Hepatocyte (in vitro differentiated cells): ENCODE measurements at regions not wholly inside any gene's neighbourhood (a gene's known extent, or its start where the extent isn't known, plus 50 kb on each side); places are given as distances from the start of the nearest gene placed in this dataset.

Source experiments
- DNase-seq: peaks from one replicate; pipeline ENCODE4 v3.0.0-alpha.2; 2016; ENCODE audit warnings: low spot score
- H2AFZ ChIP-seq: fragments of 200-600 bp; sonication (generic); 2 replicates; pipeline ENCODE4 v1.6.0; 2016; ENCODE audit warnings: antibody characterized with exemption, mild to moderate bottlenecking
- H3K27ac ChIP-seq: fragments of 200-600 bp; sonication (generic); 2 replicates; pipeline ENCODE4 v1.5.1; 2016; ENCODE audit warnings: mild to moderate bottlenecking
- H3K27me3 ChIP-seq: fragments of 200-600 bp; sonication (generic); 2 replicates; pipeline ENCODE4 v1.6.1; 2016
- H3K36me3 ChIP-seq: fragments of 200-600 bp; sonication (generic); replicated peaks from 2 replicates; pipeline ENCODE4 v1.5.1; 2016; ENCODE audit warnings: low read depth; ENCODE audit not compliant: insufficient read depth
- H3K4me1 ChIP-seq: fragments of 200-600 bp; sonication (generic); 2 replicates; pipeline ENCODE4 v1.5.1; 2016; ENCODE audit warnings: mild to moderate bottlenecking, moderate library complexity; ENCODE audit not compliant: insufficient read depth
- H3K4me2 ChIP-seq: fragments of 200-600 bp; sonication (generic); 2 replicates; pipeline ENCODE4 v1.6.0; 2016
- H3K4me3 ChIP-seq: fragments of 200-600 bp; sonication (generic); 2 replicates; pipeline ENCODE4 v1.5.1; 2016; ENCODE audit warnings: mild to moderate bottlenecking
- H3K79me2 ChIP-seq: fragments of 200-600 bp; sonication (generic); 2 replicates; pipeline ENCODE4 v1.6.0; 2017; ENCODE audit warnings: mild to moderate bottlenecking
- H3K9me2 ChIP-seq: fragments of 200-600 bp; sonication (generic); replicated peaks from 2 replicates; pipeline ENCODE4 v1.6.0; 2017; ENCODE audit warnings: mild to moderate bottlenecking; ENCODE audit not compliant: insufficient read depth
- H3K9me3 ChIP-seq: fragments of 200-600 bp; sonication (generic); 2 replicates; pipeline ENCODE4 v1.5.1; 2016; ENCODE audit warnings: low read depth, mild to moderate bottlenecking
- H4K20me1 ChIP-seq: fragments of 200-600 bp; sonication (generic); 2 replicates; pipeline ENCODE4 v1.6.0; 2016; ENCODE audit warnings: mild to moderate bottlenecking; ENCODE audit not compliant: insufficient read depth, poor library complexity, severe bottlenecking
- EZH2 ChIP-seq: fragments of 200-600 bp; sonication (generic); IDR thresholded peaks from 2 replicates; pipeline ENCODE4 v1.6.1; 2016; ENCODE audit warnings: antibody characterized with exemption, mild to moderate bottlenecking, borderline replicate concordance
- EZH2phosphoT487 ChIP-seq: fragments of 200-600 bp; sonication (generic); IDR thresholded peaks from one replicate; pipeline ENCODE4 v1.6.1; 2018; ENCODE audit warnings: antibody characterized with exemption, mild to moderate bottlenecking, low read depth, moderate library complexity; ENCODE audit not compliant: unreplicated experiment, severe bottlenecking
- WGBS: methylation state at CpG from one replicate; pipeline ENCODE4 v1.1.6; 2016; ENCODE audit warnings: low lambda C conversion rate; ENCODE audit errors: missing lambda C conversion rate; 5-methylcytosine and 5-hydroxymethylcytosine counted together
- TF ChIP-seq, protein P1 (sequence below): fragments of 200-600 bp; sonication (generic); IDR thresholded peaks from 2 replicates; pipeline ENCODE4 v1.5.1; 2016; ENCODE audit warnings: antibody characterized with exemption, mild to moderate bottlenecking; ENCODE audit not compliant: poor library complexity

DNA sequence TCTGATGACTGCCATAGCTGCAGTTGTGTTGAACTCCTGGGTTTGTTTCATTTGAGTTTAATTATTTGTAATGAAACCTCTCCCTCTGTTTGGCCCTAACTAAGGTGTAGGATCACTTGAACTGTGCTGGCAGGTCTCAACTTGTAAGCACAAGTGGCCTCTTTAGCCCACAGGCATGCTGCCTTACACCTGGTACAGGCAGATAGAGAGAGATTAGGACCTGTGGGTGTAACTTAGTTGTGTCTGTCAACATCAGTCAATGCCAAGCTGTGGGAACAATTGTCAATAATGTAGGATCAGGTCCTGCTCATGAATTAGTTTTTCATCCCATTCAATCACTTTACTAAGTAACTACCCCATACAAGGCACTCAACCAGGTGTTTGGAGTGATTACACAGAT is 263.0 kb upstream of the G2E3 start:
- Histone ChIP-seq H3K36me3 (no peaks in the 10 kb centered on the region), H4K20me1 (no peaks in the 10 kb centered on the region), H3K27me3 (no peaks in the 10 kb centered on the region), H2AFZ (no peak overlapping the region), H3K4me3 (no peak overlapping the region), H3K4me1 (no peaks in the 10 kb centered on the region), H3K79me2 (no peaks in the 10 kb centered on the region), H3K4me2 (no peak overlapping the region), H3K27ac (no peak overlapping the region), H3K9me2 (no peaks in the 10 kb centered on the region), H3K9me3 (no peaks in the 10 kb centered on the region)
- TF ChIP-seq, protein P1, sequence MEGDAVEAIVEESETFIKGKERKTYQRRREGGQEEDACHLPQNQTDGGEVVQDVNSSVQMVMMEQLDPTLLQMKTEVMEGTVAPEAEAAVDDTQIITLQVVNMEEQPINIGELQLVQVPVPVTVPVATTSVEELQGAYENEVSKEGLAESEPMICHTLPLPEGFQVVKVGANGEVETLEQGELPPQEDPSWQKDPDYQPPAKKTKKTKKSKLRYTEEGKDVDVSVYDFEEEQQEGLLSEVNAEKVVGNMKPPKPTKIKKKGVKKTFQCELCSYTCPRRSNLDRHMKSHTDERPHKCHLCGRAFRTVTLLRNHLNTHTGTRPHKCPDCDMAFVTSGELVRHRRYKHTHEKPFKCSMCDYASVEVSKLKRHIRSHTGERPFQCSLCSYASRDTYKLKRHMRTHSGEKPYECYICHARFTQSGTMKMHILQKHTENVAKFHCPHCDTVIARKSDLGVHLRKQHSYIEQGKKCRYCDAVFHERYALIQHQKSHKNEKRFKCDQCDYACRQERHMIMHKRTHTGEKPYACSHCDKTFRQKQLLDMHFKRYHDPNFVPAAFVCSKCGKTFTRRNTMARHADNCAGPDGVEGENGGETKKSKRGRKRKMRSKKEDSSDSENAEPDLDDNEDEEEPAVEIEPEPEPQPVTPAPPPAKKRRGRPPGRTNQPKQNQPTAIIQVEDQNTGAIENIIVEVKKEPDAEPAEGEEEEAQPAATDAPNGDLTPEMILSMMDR = no peak
- TF ChIP-seq EZH2phosphoT487 (no peak), EZH2 (no peak)
- no peak for DNase-seq

DNA sequence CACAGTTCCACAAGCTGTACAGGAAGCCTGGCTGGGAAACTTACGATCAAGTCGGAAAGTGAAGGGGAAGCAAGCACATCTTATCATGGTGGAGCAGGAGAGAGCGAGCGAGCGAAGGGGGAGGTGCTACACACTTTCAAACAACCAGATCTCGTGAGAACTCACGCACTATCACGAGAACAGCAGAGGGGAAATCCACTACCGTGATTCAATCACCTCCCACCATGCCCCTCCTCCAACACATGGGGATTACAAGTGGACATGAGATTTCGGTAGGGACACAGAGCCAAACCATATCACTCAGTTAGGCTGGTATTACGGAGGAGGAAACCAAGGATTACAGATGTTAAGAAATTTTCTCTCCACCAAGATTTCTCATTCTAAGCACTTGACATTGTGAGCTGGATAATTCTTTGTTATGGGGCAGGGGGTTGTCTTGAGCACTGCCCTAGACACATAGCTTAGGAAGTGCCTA is 262.0 kb upstream of the G2E3 start:
- no peaks in the 10 kb centered on the region for H4K20me1 ChIP-seq
- no peaks in the 10 kb centered on the region for H3K9me2 ChIP-seq
- H3K79me2 ChIP-seq = no peaks in the 10 kb centered on the region
- H3K27me3 ChIP-seq = no peaks in the 10 kb centered on the region
- no peak overlapping the region for H3K27ac ChIP-seq
- no peak overlapping the region for H3K4me2 ChIP-seq
- TF ChIP-seq, protein P1 = no peak
- TF ChIP-seq EZH2 (no peak), EZH2phosphoT487 (no peak)
- H3K9me3 ChIP-seq = no peaks in the 10 kb centered on the region
- H3K4me1 ChIP-seq = no peaks in the 10 kb centered on the region
- H3K36me3 ChIP-seq = no peaks in the 10 kb centered on the region
- no peak overlapping the region for H3K4me3 ChIP-seq
- no peak for DNase-seq
- H2AFZ ChIP-seq = no peak overlapping the region
- 89% methylated on average over 11 of the region's 11 CpGs for WGBS

DNA sequence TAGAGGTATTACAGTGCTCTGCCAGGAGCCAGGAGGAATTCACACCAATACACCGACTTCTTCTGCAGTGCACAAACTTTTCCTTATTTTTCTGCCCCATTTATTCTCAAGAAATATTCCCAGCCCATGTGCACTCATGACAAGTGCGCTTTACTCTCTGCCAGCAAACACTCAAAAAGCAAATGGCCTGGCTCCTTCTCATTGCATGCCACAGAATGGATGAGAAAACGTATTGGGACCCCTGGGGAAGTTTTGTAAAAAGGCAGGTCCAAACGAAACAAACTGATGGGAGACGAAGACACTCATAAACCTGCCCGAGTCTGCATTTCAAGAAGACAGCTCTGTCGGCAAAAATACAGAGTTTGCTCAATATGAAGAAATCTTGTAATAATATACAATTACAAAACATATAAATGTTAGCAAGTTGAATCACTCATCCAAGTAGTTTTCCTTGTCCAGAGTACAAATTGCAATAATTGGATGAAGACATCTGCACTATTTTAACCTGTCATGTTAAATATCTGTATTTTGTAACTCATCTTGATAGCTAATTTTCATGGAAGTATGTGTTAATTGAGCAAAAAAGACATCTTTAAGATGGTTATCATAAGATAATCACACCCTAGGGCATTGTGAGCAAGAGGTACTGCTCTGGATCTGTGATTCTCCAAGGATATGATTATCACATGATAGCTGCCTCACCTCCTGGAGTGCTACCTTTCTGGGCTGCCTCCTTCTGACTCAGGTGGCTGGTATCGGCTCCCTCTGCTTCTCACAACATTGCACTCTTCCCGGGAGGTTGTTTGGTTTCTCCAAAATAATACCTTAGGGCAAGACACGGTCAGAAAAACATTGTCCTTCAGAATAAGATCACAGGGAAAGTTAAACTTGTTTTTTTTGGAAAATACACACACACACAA is 260.8 kb upstream of the G2E3 start:
- Histone ChIP-seq H3K27ac (no peak overlapping the region), H3K4me1 (no peaks in the 10 kb centered on the region), H3K27me3 (no peaks in the 10 kb centered on the region), H4K20me1 (no peaks in the 10 kb centered on the region), H3K9me2 (no peaks in the 10 kb centered on the region), H3K9me3 (no peaks in the 10 kb centered on the region), H3K4me3 (no peak overlapping the region), H3K79me2 (no peaks in the 10 kb centered on the region), H3K36me3 (no peaks in the 10 kb centered on the region), H3K4me2 (no peak overlapping the region), H2AFZ (no peak overlapping the region)
- TF ChIP-seq EZH2phosphoT487 = no peak
- no peak for DNase-seq
- WGBS = 68% methylated on average over 10 of the region's 10 CpGs

DNA sequence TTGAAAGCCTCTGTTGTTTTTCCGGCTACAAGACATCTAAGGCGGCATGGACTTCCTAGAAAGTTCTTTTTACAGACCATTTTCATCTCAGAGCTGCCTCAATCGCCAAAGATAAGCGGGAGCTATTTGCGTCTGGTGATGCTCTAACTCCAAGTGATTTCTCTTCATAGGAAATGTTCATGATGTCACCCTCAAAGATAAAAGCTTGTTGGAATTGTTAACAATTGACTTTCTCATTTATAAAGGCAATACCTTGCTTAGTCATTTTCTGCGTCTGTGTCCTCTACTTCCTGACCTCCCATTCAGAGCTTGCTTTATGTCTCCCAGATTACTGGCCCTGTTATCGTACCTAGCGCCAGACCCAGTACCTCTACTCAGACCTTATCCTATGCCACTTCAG is 259.0 kb upstream of the G2E3 start:
- Histone ChIP-seq H3K36me3 (no peaks in the 10 kb centered on the region), H3K27me3 (no peaks in the 10 kb centered on the region), H3K9me3 (no peaks in the 10 kb centered on the region), H3K4me1 (no peaks in the 10 kb centered on the region), H2AFZ (no peak overlapping the region), H3K27ac (no peak overlapping the region), H3K9me2 (no peaks in the 10 kb centered on the region), H3K4me3 (no peak overlapping the region), H3K79me2 (no peaks in the 10 kb centered on the region), H3K4me2 (no peak overlapping the region), H4K20me1 (no peaks in the 10 kb centered on the region)
- 59% methylated on average over 8 of the region's 8 CpGs for WGBS
- no peak for DNase-seq
- TF ChIP-seq EZH2phosphoT487 (no peak), EZH2 (no peak)
- TF ChIP-seq, protein P1 = no peak
